ACC112 (cell line): ENCODE measurements at regions not wholly inside any gene's neighbourhood (a gene's known extent, or its start where the extent isn't known, plus 50 kb on each side); places are given as distances from the start of the nearest gene placed in this dataset.

Source experiments
- H2AFZ ChIP-seq: fragments of 200-600 bp; sonication (generic); one replicate; pipeline ENCODE4 v1.6.0; 2017; ENCODE audit warnings: antibody characterized with exemption, low read length; ENCODE audit not compliant: unreplicated experiment
- H3K27ac ChIP-seq: fragments of 200-600 bp; sonication (generic); 2 replicates; pipeline ENCODE4 v1.5.1; 2014; ENCODE audit warnings: low read depth, mild to moderate bottlenecking, antibody characterized with exemption, low read length, moderate library complexity
- H3K27me3 ChIP-seq: fragments of 200-600 bp; sonication (generic); 2 replicates; pipeline ENCODE4 v1.6.1; 2014; ENCODE audit warnings: mild to moderate bottlenecking, antibody characterized with exemption, low read length, moderate library complexity, mixed read lengths; ENCODE audit not compliant: insufficient read depth
- H3K36me3 ChIP-seq: fragments of 200-600 bp; sonication (generic); 2 replicates; pipeline ENCODE4 v1.6.1; 2016; ENCODE audit warnings: mild to moderate bottlenecking, antibody characterized with exemption, low read length, moderate library complexity, mixed read lengths; ENCODE audit not compliant: insufficient read depth
- H3K4me1 ChIP-seq: fragments of 200-600 bp; sonication (generic); one replicate; pipeline ENCODE4 v1.6.1; 2016; ENCODE audit warnings: low read length, mixed read lengths; ENCODE audit not compliant: insufficient read depth, unreplicated experiment, control insufficient read depth
- H3K4me3 ChIP-seq: fragments of 200-600 bp; sonication (generic); 2 replicates; pipeline ENCODE4 v1.5.1; 2014; ENCODE audit warnings: mild to moderate bottlenecking, low read depth, low read length
- H3K79me2 ChIP-seq: fragments of 200-600 bp; sonication (generic); one replicate; pipeline ENCODE4 v1.6.0; 2016; ENCODE audit warnings: low read length; ENCODE audit not compliant: control insufficient read depth, unreplicated experiment, insufficient read depth

GRCh38 chr10:128867210-128867609 is 599.8 kb upstream of the MGMT start:
- no peak overlapping the region for H3K27ac ChIP-seq
- H3K4me1 ChIP-seq, result no peaks in the 10 kb centered on the region
- no peaks in the 10 kb centered on the region for H3K36me3 ChIP-seq
- no peak overlapping the region for H2AFZ ChIP-seq
- H3K27me3 ChIP-seq, result no peaks in the 10 kb centered on the region
- no peak overlapping the region for H3K4me3 ChIP-seq
- no peaks in the 10 kb centered on the region for H3K79me2 ChIP-seq

DNA sequence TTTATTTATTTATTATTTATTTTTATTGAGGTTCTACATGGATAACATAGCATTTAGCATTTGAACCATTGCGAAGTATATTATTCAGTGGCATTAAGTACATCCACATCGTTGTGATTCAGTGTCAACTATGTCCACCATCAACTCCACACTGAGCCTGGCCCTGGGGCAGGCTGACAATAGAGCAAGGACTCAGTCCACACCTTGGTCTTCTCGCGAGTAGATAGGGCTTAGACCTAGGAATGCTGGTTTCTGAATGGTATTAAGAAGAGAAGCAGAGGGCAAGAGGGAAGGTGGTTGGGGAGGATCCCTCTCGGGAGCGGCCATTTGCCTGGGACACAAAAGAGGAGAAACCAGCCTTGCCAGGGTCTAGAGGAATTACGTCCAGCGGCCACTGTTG is 599.2 kb upstream of the MGMT start:
- Histone ChIP-seq H3K4me3 (no peak overlapping the region), H3K27ac (no peak overlapping the region), H3K36me3 (no peaks in the 10 kb centered on the region), H2AFZ (no peak overlapping the region), H3K27me3 (no peaks in the 10 kb centered on the region), H3K79me2 (no peaks in the 10 kb centered on the region), H3K4me1 (no peaks in the 10 kb centered on the region)

DNA sequence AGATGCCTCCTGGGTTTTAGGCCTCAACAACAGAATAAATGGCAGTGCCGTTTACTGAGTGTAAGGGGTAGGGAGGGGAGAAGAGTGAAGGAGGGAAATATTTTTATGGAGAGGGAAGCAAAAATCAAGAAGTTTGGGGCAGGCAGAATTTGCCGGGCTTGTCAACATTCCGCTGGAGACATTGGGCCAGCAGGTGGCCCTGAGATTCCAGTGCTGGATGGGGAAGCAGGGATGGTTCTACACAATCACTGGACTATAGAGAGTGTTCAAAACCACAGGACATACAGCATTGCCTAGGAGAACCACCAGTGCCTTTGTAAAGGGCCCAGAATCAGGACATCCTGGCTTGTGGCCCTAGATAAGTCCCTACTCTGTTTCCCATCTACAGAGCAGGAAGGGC is 598.6 kb upstream of the MGMT start:
- no peaks in the 10 kb centered on the region for H3K27me3 ChIP-seq
- no peaks in the 10 kb centered on the region for H3K36me3 ChIP-seq
- no peak overlapping the region for H3K27ac ChIP-seq
- no peaks in the 10 kb centered on the region for H3K4me1 ChIP-seq
- H3K79me2 ChIP-seq, result no peaks in the 10 kb centered on the region
- H3K4me3 ChIP-seq, result no peak overlapping the region
- no peak overlapping the region for H2AFZ ChIP-seq

GRCh38 chr10:128869101-128869749 is 597.8 kb upstream of the MGMT start:
- Histone ChIP-seq H3K27ac (no peak overlapping the region), H3K4me1 (no peaks in the 10 kb centered on the region), H3K36me3 (no peaks in the 10 kb centered on the region), H3K79me2 (no peaks in the 10 kb centered on the region), H3K4me3 (no peak overlapping the region), H3K27me3 (no peaks in the 10 kb centered on the region), H2AFZ (no peak overlapping the region)

GRCh38 chr10:128870830-128871597 is 596.0 kb upstream of the MGMT start:
- Histone ChIP-seq H3K36me3 (no peaks in the 10 kb centered on the region), H3K4me1 (no peaks in the 10 kb centered on the region), H2AFZ (no peak overlapping the region), H3K79me2 (no peaks in the 10 kb centered on the region), H3K27ac (no peak overlapping the region), H3K4me3 (no peak overlapping the region), H3K27me3 (no peaks in the 10 kb centered on the region)

- H2AFZ ChIP-seq, result no peak overlapping the region
- H3K36me3 ChIP-seq, result no peaks in the 10 kb centered on the region
- no peaks in the 10 kb centered on the region for H3K4me1 ChIP-seq
- H3K27me3 ChIP-seq, result no peaks in the 10 kb centered on the region
- no peak overlapping the region for H3K4me3 ChIP-seq
- no peaks in the 10 kb centered on the region for H3K79me2 ChIP-seq
- no peak overlapping the region for H3K27ac ChIP-seq
Measured at GRCh38 chr10:128871671-128872231, 595.3 kb upstream of the MGMT start.

GRCh38 chr10:128873411-128874054 is 593.5 kb upstream of the MGMT start:
- H3K4me3 ChIP-seq, result no peak overlapping the region
- H3K27ac ChIP-seq, result no peak overlapping the region
- H3K36me3 ChIP-seq, result no peaks in the 10 kb centered on the region
- H3K79me2 ChIP-seq, result no peaks in the 10 kb centered on the region
- H2AFZ ChIP-seq, result no peak overlapping the region
- no peaks in the 10 kb centered on the region for H3K27me3 ChIP-seq
- H3K4me1 ChIP-seq, result no peaks in the 10 kb centered on the region

- H3K4me1 ChIP-seq, result no peaks in the 10 kb centered on the region
- no peak overlapping the region for H2AFZ ChIP-seq
- H3K36me3 ChIP-seq, result no peaks in the 10 kb centered on the region
- H3K79me2 ChIP-seq, result no peaks in the 10 kb centered on the region
- no peaks in the 10 kb centered on the region for H3K27me3 ChIP-seq
- H3K4me3 ChIP-seq, result no peak overlapping the region
- no peak overlapping the region for H3K27ac ChIP-seq
Measured at GRCh38 chr10:128874331-128874730, 592.7 kb upstream of the MGMT start.

GRCh38 chr10:128875030-128875744 is 591.9 kb upstream of the MGMT start:
- H3K4me3 ChIP-seq, result no peak overlapping the region
- H3K27ac ChIP-seq, result no peak overlapping the region
- no peaks in the 10 kb centered on the region for H3K4me1 ChIP-seq
- no peaks in the 10 kb centered on the region for H3K36me3 ChIP-seq
- H3K27me3 ChIP-seq, result no peaks in the 10 kb centered on the region
- H2AFZ ChIP-seq, result no peak overlapping the region
- H3K79me2 ChIP-seq, result no peaks in the 10 kb centered on the region

DNA sequence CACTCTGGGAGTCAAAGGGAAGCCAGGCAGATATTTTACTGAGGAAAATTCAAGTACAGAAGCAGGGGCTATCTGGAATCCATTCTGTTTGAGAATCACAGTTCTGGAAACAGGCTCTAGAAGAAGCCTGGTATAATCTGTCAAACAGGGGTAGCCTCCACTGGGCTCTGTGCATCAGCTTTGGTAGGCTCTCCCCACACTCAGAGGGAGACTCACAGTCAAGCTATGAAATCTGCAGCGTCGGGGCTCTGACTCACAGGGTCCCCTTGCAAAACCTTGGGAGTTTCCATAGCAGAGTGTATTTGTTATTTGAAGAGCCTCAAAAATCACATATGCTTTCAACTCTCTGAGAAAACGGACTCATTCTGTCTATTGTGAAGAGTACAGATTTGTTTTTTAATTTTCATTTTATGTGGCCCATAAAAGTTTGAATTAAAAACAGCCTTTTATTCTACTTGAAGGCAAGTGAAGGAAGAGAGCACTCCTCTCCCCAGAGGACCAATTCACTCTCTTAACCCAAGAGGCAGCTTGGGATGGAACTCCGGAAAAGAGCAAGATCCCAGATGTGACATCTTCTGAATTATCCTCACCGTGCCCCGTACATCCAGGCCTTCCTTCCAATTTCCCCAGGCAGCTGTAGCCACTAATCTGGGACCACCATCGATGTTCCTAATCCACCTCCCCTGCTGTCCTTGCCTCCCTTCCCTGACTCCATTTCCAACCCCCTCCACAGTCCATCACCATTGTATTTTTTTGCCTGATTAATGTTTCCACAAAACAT is 590.9 kb upstream of the MGMT start:
- Histone ChIP-seq H3K4me3 (no peak overlapping the region), H2AFZ (no peak overlapping the region), H3K4me1 (no peaks in the 10 kb centered on the region), H3K27me3 (no peaks in the 10 kb centered on the region), H3K27ac (no peak overlapping the region), H3K79me2 (no peaks in the 10 kb centered on the region), H3K36me3 (no peaks in the 10 kb centered on the region)
